ENCODE measurements at regions not wholly inside any gene's neighbourhood (a gene's known extent, or its start where the extent isn't known, plus 50 kb on each side); places are given as distances from the start of the nearest gene placed in this dataset.

DNA sequence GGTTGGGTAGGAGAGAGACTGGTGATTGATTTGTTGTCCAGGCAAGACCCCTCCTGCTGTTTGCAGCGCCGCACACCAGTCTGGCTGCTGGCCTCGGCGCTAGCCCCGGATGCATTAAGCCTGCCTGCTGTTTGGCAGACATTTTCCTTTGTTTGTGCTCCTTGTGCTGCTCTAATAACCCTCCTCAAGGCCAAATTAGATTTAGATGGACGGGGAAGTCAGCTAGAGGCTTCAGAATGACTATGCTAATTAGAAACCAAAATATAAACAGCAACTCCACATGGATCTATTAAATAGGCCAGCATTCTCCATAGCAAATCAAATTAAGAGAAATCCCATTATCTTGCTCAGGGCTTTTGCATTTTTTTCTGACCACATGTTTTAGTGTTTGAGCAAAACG is 445.2 kb downstream of the SQOR start:
- no peak overlapping the region for H3K9ac ChIP-seq (ENCODE audit: low read length)
- H2AFZ ChIP-seq (ENCODE audit: low read length) = no peak overlapping the region

DNA sequence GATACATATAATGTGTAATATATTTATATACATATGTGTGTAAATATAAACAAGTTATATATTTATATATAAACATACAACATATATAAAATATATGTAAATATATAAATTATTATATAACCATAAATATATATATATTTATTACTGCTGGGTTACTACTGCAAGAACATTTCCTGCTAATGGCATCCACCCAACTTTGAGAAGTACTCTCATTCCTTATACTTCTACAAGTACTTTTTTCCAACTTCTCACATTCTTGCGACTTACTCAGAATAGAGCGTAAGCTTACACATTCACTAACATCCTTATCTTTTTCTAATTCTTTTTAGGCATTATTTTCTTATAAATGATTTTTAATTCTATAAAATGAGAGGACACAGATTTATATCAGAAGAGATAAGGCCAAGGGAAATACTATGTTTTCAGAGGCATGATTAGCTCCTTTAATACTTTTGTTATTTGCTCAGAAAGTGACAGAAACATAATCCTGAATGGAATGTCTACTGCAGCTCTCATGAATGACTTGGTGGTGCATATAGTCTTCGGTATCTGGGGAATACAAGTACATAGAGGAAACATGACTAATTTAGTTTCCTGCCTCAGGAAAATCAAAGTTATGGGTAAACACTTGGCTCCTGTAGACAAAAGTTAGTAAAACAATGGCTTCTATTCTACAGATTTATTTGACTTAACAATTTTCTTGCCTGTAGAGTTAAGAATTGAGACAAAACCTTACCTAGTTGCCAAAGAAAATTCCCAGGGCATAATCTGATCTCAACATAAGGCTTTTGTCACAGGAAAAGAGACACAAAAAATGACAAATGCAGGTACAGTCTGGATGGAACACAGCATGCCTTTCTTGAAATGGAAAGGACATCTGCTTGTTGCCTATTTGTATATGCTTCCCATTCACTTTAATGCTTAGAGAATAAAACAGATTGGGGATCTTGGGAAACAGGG is 453.9 kb downstream of the SQOR start:
- TF ChIP-seq EZH2 (optimal IDR thresholded peaks at IDR 0.05; ENCODE audit: low read depth, low read length) (no peak), EZH2phosphoT487 (IDR thresholded peaks at IDR 0.05; ENCODE audit: low read length) (no peak)
- TF ChIP-seq, protein P1, sequence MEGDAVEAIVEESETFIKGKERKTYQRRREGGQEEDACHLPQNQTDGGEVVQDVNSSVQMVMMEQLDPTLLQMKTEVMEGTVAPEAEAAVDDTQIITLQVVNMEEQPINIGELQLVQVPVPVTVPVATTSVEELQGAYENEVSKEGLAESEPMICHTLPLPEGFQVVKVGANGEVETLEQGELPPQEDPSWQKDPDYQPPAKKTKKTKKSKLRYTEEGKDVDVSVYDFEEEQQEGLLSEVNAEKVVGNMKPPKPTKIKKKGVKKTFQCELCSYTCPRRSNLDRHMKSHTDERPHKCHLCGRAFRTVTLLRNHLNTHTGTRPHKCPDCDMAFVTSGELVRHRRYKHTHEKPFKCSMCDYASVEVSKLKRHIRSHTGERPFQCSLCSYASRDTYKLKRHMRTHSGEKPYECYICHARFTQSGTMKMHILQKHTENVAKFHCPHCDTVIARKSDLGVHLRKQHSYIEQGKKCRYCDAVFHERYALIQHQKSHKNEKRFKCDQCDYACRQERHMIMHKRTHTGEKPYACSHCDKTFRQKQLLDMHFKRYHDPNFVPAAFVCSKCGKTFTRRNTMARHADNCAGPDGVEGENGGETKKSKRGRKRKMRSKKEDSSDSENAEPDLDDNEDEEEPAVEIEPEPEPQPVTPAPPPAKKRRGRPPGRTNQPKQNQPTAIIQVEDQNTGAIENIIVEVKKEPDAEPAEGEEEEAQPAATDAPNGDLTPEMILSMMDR (IDR thresholded peaks at IDR 0.05; ENCODE audit: low read length) = no peak

More for the DNA sequence above, 445.2 kb downstream of the SQOR start:
- H4K20me1 ChIP-seq (ENCODE audit: insufficient read depth, low read length) = no peaks in the 10 kb centered on the region
- H3K9me2 ChIP-seq (replicated peaks; ENCODE audit: insufficient read depth, low read length) = no peaks in the 10 kb centered on the region
- no peaks in the 10 kb centered on the region for H3K79me2 ChIP-seq (ENCODE audit: low read length)
- no peaks in the 10 kb centered on the region for H3K9me3 ChIP-seq (replicated peaks; ENCODE audit: insufficient read depth, low read length)
- no peaks in the 10 kb centered on the region for H3F3A ChIP-seq (ENCODE audit: insufficient read depth, low read length)
- DNase-seq = no peak
- H3K27me3 ChIP-seq (replicated peaks; ENCODE audit: insufficient read depth, low read length) = no peaks in the 10 kb centered on the region
- no peak overlapping the region for H3K4me2 ChIP-seq (ENCODE audit: low read depth, low read length)
- H3K4me3 ChIP-seq (ENCODE audit: low read length) = no peak overlapping the region
- H3K27ac ChIP-seq (ENCODE audit: low read length) = no peak overlapping the region
- no peaks in the 10 kb centered on the region for H3K36me3 ChIP-seq (replicated peaks; ENCODE audit: insufficient read depth, low read length)
- H3K4me1 ChIP-seq (ENCODE audit: low read length) = no peaks in the 10 kb centered on the region
- no peak for TF ChIP-seq EZH2phosphoT487 (IDR thresholded peaks at IDR 0.05; ENCODE audit: low read length)
- TF ChIP-seq, protein P1 (IDR thresholded peaks at IDR 0.05; ENCODE audit: low read length) = no peak
- no peak for TF ChIP-seq EZH2 (optimal IDR thresholded peaks at IDR 0.05; ENCODE audit: low read depth, low read length)

DNA sequence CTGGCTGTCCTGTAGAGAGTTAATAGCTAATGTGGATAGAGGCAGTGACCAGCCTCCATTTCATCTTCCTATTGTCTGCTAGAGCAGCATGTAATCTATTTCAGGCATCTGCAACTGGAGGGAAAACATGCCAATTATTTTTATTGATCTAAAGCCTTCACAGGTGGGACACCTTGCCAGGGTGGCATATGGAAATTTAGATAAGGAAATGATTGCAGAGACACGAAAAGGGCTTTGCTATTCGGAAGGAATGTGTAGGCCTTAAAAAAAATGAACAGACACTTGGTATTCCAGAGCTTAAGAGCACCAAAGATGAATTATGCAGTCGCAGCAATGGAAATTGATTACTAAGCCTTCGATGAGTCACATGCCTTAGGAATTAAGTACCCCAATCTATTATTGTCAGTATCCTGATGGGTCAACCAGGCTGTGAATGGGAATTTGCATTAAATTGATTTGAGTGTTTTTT is 454.7 kb downstream of the SQOR start:
- Histone ChIP-seq H3K27me3 (replicated peaks; ENCODE audit: insufficient read depth, low read length) (no peaks in the 10 kb centered on the region), H2AFZ (ENCODE audit: low read length) (no peak overlapping the region), H3K36me3 (replicated peaks; ENCODE audit: insufficient read depth, low read length) (no peaks in the 10 kb centered on the region), H3K4me3 (ENCODE audit: low read length) (no peak overlapping the region), H3K4me2 (ENCODE audit: low read depth, low read length) (no peak overlapping the region), H4K20me1 (ENCODE audit: insufficient read depth, low read length) (no peaks in the 10 kb centered on the region), H3F3A (ENCODE audit: insufficient read depth, low read length) (no peaks in the 10 kb centered on the region), H3K9me2 (replicated peaks; ENCODE audit: insufficient read depth, low read length) (no peaks in the 10 kb centered on the region), H3K27ac (ENCODE audit: low read length) (no peak overlapping the region), H3K9me3 (replicated peaks; ENCODE audit: insufficient read depth, low read length) (no peaks in the 10 kb centered on the region), H3K79me2 (ENCODE audit: low read length) (no peaks in the 10 kb centered on the region), H3K4me1 (ENCODE audit: low read length) (no peaks in the 10 kb centered on the region), H3K9ac (ENCODE audit: low read length) (no peak overlapping the region)
- DNase-seq = no peak
- TF ChIP-seq, protein P1 (IDR thresholded peaks at IDR 0.05; ENCODE audit: low read length) = no peak
- no peak for TF ChIP-seq EZH2 (optimal IDR thresholded peaks at IDR 0.05; ENCODE audit: low read depth, low read length)
- no peak for TF ChIP-seq EZH2phosphoT487 (IDR thresholded peaks at IDR 0.05; ENCODE audit: low read length)

More for the DNA sequence above, 453.9 kb downstream of the SQOR start:
- Histone ChIP-seq H3F3A (ENCODE audit: insufficient read depth, low read length) (no peaks in the 10 kb centered on the region), H3K4me2 (ENCODE audit: low read depth, low read length) (no peak overlapping the region), H3K4me1 (ENCODE audit: low read length) (no peaks in the 10 kb centered on the region), H3K79me2 (ENCODE audit: low read length) (no peaks in the 10 kb centered on the region), H4K20me1 (ENCODE audit: insufficient read depth, low read length) (no peaks in the 10 kb centered on the region), H3K9me3 (replicated peaks; ENCODE audit: insufficient read depth, low read length) (no peaks in the 10 kb centered on the region), H3K36me3 (replicated peaks; ENCODE audit: insufficient read depth, low read length) (no peaks in the 10 kb centered on the region), H3K9me2 (replicated peaks; ENCODE audit: insufficient read depth, low read length) (no peaks in the 10 kb centered on the region), H2AFZ (ENCODE audit: low read length) (no peak overlapping the region), H3K27ac (ENCODE audit: low read length) (no peak overlapping the region), H3K4me3 (ENCODE audit: low read length) (no peak overlapping the region), H3K27me3 (replicated peaks; ENCODE audit: insufficient read depth, low read length) (no peaks in the 10 kb centered on the region), H3K9ac (ENCODE audit: low read length) (no peak overlapping the region)
- DNase-seq = no peak

Measured in MM.1S (cell line).